ENCODE measurements at regions not wholly inside any gene's neighbourhood (a gene's known extent, or its start where the extent isn't known, plus 50 kb on each side); places are given as distances from the start of the nearest gene placed in this dataset.
A peak's percentile ranks its signal among the peaks of the same experiment; 100 is the strongest.

- Histone ChIP-seq H3K27me3 (replicated peaks; ENCODE audit: control insufficient read depth, insufficient read depth, low read length, poor library complexity, severe bottlenecking) (no peaks in the 10 kb centered on the region), H3K27ac (ENCODE audit: insufficient read depth, low read length, poor library complexity, severe bottlenecking) (no peak overlapping the region), H3K4me1 (ENCODE audit: control insufficient read depth, insufficient read depth, low read length, poor library complexity, severe bottlenecking) (no peaks in the 10 kb centered on the region), H3K4me3 (ENCODE audit: insufficient read depth, low read depth, low read length, poor library complexity, severe bottlenecking) (no peak overlapping the region), H3K36me3 (ENCODE audit: control insufficient read depth, insufficient read depth, low read length) (no peaks in the 10 kb centered on the region), H3K9me3 (ENCODE audit: control insufficient read depth, low read length) (no peaks in the 10 kb centered on the region)
- peak in 2 of 3 donors; percentile 4 to 8 for DNase-seq
Measured at GRCh38 chr4:123564758-123565346, 168.3 kb downstream of the SPRY1 start.

- Histone ChIP-seq H3K27me3 (replicated peaks; ENCODE audit: control insufficient read depth, insufficient read depth, low read length, poor library complexity, severe bottlenecking) (no peaks in the 10 kb centered on the region), H3K27ac (ENCODE audit: insufficient read depth, low read length, poor library complexity, severe bottlenecking) (no peak overlapping the region), H3K4me1 (ENCODE audit: control insufficient read depth, insufficient read depth, low read length, poor library complexity, severe bottlenecking) (no peaks in the 10 kb centered on the region), H3K36me3 (ENCODE audit: control insufficient read depth, insufficient read depth, low read length) (no peaks in the 10 kb centered on the region), H3K9me3 (ENCODE audit: control insufficient read depth, low read length) (no peaks in the 10 kb centered on the region), H3K4me3 (ENCODE audit: insufficient read depth, low read depth, low read length, poor library complexity, severe bottlenecking) (no peak overlapping the region)
- no peak for DNase-seq
Measured at GRCh38 chr4:123568936-123569335, 172.3 kb downstream of the SPRY1 start.

GRCh38 chr4:123569541-123569940, 172.9 kb downstream of the SPRY1 start:
- H3K4me1 ChIP-seq (ENCODE audit: control insufficient read depth, insufficient read depth, low read length, poor library complexity, severe bottlenecking): no peaks in the 10 kb centered on the region
- no peak overlapping the region for H3K4me3 ChIP-seq (ENCODE audit: insufficient read depth, low read depth, low read length, poor library complexity, severe bottlenecking)
- H3K27me3 ChIP-seq (replicated peaks; ENCODE audit: control insufficient read depth, insufficient read depth, low read length, poor library complexity, severe bottlenecking): no peaks in the 10 kb centered on the region
- DNase-seq: no peak
- H3K27ac ChIP-seq (ENCODE audit: insufficient read depth, low read length, poor library complexity, severe bottlenecking): no peak overlapping the region
- no peaks in the 10 kb centered on the region for H3K36me3 ChIP-seq (ENCODE audit: control insufficient read depth, insufficient read depth, low read length)
- H3K9me3 ChIP-seq (ENCODE audit: control insufficient read depth, low read length): no peaks in the 10 kb centered on the region

GRCh38 chr4:123573866-123574508, 177.4 kb downstream of the SPRY1 start:
- Histone ChIP-seq H3K4me1 (ENCODE audit: control insufficient read depth, insufficient read depth, low read length, poor library complexity, severe bottlenecking) (no peaks in the 10 kb centered on the region), H3K36me3 (ENCODE audit: control insufficient read depth, insufficient read depth, low read length) (no peaks in the 10 kb centered on the region), H3K4me3 (ENCODE audit: insufficient read depth, low read depth, low read length, poor library complexity, severe bottlenecking) (no peak overlapping the region), H3K27ac (ENCODE audit: insufficient read depth, low read length, poor library complexity, severe bottlenecking) (no peak overlapping the region), H3K9me3 (ENCODE audit: control insufficient read depth, low read length) (no peaks in the 10 kb centered on the region), H3K27me3 (replicated peaks; ENCODE audit: control insufficient read depth, insufficient read depth, low read length, poor library complexity, severe bottlenecking) (no peaks in the 10 kb centered on the region)
- no peak for DNase-seq

GRCh38 chr4:123575291-123575690, 178.7 kb downstream of the SPRY1 start:
- Histone ChIP-seq H3K36me3 (ENCODE audit: control insufficient read depth, insufficient read depth, low read length) (no peaks in the 10 kb centered on the region), H3K4me1 (ENCODE audit: control insufficient read depth, insufficient read depth, low read length, poor library complexity, severe bottlenecking) (no peaks in the 10 kb centered on the region), H3K9me3 (ENCODE audit: control insufficient read depth, low read length) (no peaks in the 10 kb centered on the region), H3K4me3 (ENCODE audit: insufficient read depth, low read depth, low read length, poor library complexity, severe bottlenecking) (no peak overlapping the region), H3K27ac (ENCODE audit: insufficient read depth, low read length, poor library complexity, severe bottlenecking) (no peak overlapping the region), H3K27me3 (replicated peaks; ENCODE audit: control insufficient read depth, insufficient read depth, low read length, poor library complexity, severe bottlenecking) (no peaks in the 10 kb centered on the region)
- no peak for DNase-seq

GRCh38 chr4:123577225-123577906, 180.8 kb downstream of the SPRY1 start:
- Histone ChIP-seq H3K27me3 (replicated peaks; ENCODE audit: control insufficient read depth, insufficient read depth, low read length, poor library complexity, severe bottlenecking) (no peaks in the 10 kb centered on the region), H3K9me3 (ENCODE audit: control insufficient read depth, low read length) (no peaks in the 10 kb centered on the region), H3K27ac (ENCODE audit: insufficient read depth, low read length, poor library complexity, severe bottlenecking) (no peak overlapping the region), H3K4me1 (ENCODE audit: control insufficient read depth, insufficient read depth, low read length, poor library complexity, severe bottlenecking) (no peaks in the 10 kb centered on the region), H3K36me3 (ENCODE audit: control insufficient read depth, insufficient read depth, low read length) (no peaks in the 10 kb centered on the region), H3K4me3 (ENCODE audit: insufficient read depth, low read depth, low read length, poor library complexity, severe bottlenecking) (no peak overlapping the region)
- DNase-seq: no peak

GRCh38 chr4:123578276-123579029, 181.9 kb downstream of the SPRY1 start:
- H3K4me1 ChIP-seq (ENCODE audit: control insufficient read depth, insufficient read depth, low read length, poor library complexity, severe bottlenecking): no peaks in the 10 kb centered on the region
- no peak overlapping the region for H3K4me3 ChIP-seq (ENCODE audit: insufficient read depth, low read depth, low read length, poor library complexity, severe bottlenecking)
- no peaks in the 10 kb centered on the region for H3K36me3 ChIP-seq (ENCODE audit: control insufficient read depth, insufficient read depth, low read length)
- H3K27ac ChIP-seq (ENCODE audit: insufficient read depth, low read length, poor library complexity, severe bottlenecking): no peak overlapping the region
- no peak for DNase-seq
- no peaks in the 10 kb centered on the region for H3K27me3 ChIP-seq (replicated peaks; ENCODE audit: control insufficient read depth, insufficient read depth, low read length, poor library complexity, severe bottlenecking)
- no peaks in the 10 kb centered on the region for H3K9me3 ChIP-seq (ENCODE audit: control insufficient read depth, low read length)

DNA sequence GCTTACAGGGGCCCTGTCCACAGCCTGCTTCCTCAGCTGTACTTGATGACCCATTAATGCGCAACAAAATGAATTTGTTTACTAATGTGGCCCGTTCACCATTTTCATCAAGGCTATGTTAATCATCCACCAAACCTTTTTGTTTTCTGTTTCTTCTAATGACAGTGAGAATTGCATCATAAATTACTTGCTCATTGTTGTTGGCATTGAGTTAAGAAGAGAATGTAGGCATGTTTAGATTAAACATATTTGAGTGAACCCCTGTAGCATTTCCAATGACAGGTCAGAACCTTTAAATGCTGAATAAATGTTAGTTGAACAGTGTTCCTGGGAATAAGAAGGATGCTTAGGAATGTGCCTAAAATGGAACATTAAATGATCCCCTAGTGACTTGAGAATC, 183.4 kb downstream of the SPRY1 start:
- no peaks in the 10 kb centered on the region for H3K27me3 ChIP-seq (replicated peaks; ENCODE audit: control insufficient read depth, insufficient read depth, low read length, poor library complexity, severe bottlenecking)
- DNase-seq: no peak
- H3K9me3 ChIP-seq (ENCODE audit: control insufficient read depth, low read length): no peaks in the 10 kb centered on the region
- no peak overlapping the region for H3K4me3 ChIP-seq (ENCODE audit: insufficient read depth, low read depth, low read length, poor library complexity, severe bottlenecking)
- no peaks in the 10 kb centered on the region for H3K4me1 ChIP-seq (ENCODE audit: control insufficient read depth, insufficient read depth, low read length, poor library complexity, severe bottlenecking)
- no peak overlapping the region for H3K27ac ChIP-seq (ENCODE audit: insufficient read depth, low read length, poor library complexity, severe bottlenecking)
- H3K36me3 ChIP-seq (ENCODE audit: control insufficient read depth, insufficient read depth, low read length): no peaks in the 10 kb centered on the region

GRCh38 chr4:123580981-123581664, 184.5 kb downstream of the SPRY1 start:
- H3K4me3 ChIP-seq (ENCODE audit: insufficient read depth, low read depth, low read length, poor library complexity, severe bottlenecking): no peak overlapping the region
- H3K4me1 ChIP-seq (ENCODE audit: control insufficient read depth, insufficient read depth, low read length, poor library complexity, severe bottlenecking): no peaks in the 10 kb centered on the region
- no peak for DNase-seq
- no peaks in the 10 kb centered on the region for H3K36me3 ChIP-seq (ENCODE audit: control insufficient read depth, insufficient read depth, low read length)
- H3K9me3 ChIP-seq (ENCODE audit: control insufficient read depth, low read length): no peaks in the 10 kb centered on the region
- no peak overlapping the region for H3K27ac ChIP-seq (ENCODE audit: insufficient read depth, low read length, poor library complexity, severe bottlenecking)
- H3K27me3 ChIP-seq (replicated peaks; ENCODE audit: control insufficient read depth, insufficient read depth, low read length, poor library complexity, severe bottlenecking): no peaks in the 10 kb centered on the region

Data from effector memory CD4-positive, alpha-beta T cell (primary cell).